Activated CD4-positive, alpha-beta T cell treated with anti-CD3 and anti-CD28 coated beads, Interleukin-2, amount 50 U/mL, for 1 hour (primary cell): ENCODE measurements at regions not wholly inside any gene's neighbourhood (a gene's known extent, or its start where the extent isn't known, plus 50 kb on each side); places are given as distances from the start of the nearest gene placed in this dataset.

Experiments used
- DNase-seq: peaks from one replicate; pipeline ENCODE4 v3.0.0-alpha.2; 2020

DNA sequence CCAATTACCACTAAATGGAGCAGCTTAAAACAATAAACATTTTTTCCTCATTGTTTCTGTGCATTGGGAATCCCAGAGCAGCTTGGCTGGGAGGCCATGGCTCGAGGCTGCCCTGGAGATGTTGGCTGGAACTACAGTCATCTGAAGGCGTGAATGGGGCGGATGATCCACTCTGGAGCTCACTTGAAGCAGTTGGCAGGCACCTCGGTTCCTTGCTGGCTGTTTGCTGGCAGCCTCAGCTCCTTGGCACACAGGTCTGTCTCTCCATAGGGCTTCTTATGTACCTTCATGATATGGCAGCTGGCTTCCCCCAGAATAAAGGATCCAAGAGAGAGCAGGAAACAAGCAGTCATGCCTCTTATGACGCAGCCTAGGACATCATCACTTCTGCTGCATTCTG, 227.0 kb upstream of the COPS8 start:
- no peak for DNase-seq

DNA sequence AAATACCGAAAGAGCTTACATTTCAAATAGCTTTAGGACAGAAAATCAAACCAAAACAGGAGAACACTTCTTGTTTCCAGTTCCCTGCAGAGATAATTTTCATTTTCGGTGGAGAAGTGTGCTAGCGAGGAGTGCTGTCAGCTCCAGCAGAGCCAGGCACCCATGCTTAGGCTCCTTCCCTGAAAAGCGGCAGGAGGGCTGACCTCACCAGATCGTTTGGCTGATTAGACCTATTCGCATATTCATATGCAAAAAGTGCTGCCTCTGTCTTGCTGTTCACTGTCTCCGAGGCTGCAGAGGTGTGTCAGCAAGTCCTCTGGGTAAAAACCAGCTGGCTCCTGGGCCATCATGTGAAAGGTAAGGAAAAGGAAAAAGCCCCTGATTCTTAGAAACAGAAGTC, 225.8 kb upstream of the COPS8 start:
- no peak for DNase-seq

DNA sequence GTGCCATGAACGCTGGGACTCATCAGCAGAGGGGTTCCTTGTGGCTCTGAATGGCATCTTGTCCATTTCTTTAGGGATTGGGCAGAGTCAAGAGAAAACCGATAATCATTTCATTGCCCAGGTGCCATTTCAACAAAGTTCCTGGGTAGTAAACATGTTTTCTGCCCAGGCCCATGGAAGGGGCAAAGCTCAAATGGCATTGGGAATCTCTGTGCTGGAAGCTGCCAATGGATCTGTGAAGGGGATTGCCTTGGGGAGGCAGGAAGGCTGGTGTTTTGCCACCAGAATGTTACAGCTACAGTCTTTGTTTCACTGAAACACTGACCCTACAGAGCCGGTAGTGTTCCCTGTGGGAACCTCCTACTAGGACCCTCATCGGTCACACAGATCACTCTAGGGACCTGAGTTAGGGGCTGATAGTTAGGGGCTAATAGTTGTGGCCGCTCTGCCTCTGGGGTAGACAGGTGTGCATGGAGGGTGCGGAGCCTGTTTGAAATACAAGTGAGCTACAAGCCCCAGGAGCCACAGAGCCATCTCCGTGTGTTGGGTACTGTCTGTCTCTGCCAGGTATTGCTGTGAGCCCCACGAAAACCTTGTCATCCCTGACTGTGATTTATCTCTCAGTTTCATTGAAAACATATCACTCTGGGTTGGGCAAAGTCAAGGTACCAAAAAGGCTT, 224.4 kb upstream of the COPS8 start:
- no peak for DNase-seq

DNA sequence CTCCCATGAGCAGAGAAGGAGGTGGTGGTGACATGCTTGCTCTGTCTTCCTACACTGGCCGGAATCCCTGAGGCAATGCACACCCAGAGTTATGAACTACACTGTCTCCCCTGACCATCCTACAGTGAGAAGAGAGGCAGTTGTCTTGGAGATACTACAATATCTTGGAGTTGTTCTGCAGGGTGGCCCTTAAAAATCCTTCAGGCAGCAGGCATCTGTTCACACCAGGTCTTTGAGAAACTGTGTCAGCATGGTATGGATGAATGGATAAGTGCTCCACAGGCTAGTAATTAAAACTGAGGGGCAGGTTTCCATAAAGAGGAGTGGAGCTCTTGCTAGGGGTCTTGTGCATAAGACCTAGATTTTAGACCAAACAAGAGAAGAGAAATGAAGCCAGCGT, 223.7 kb upstream of the COPS8 start:
- no peak for DNase-seq

DNA sequence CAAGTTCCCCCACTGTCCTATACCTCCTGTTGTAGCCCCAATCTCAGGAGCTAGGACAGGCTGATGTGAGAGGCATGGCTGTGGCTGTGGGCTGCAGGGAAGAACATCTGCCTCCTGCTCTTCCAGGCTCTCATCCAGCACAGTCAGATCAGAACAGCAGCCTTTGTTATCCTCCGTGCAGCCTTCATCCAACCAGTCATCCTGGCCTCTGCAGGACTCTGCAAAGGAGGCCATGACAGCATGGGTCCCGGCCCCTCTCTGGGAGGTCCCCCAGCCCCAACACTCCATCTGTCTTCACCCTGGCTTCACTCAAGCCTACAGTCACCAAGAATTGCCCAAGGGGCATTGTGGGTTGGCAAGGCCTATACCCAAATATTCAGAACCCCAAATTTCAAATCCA, 223.2 kb upstream of the COPS8 start:
- DNase-seq: no peak

DNA sequence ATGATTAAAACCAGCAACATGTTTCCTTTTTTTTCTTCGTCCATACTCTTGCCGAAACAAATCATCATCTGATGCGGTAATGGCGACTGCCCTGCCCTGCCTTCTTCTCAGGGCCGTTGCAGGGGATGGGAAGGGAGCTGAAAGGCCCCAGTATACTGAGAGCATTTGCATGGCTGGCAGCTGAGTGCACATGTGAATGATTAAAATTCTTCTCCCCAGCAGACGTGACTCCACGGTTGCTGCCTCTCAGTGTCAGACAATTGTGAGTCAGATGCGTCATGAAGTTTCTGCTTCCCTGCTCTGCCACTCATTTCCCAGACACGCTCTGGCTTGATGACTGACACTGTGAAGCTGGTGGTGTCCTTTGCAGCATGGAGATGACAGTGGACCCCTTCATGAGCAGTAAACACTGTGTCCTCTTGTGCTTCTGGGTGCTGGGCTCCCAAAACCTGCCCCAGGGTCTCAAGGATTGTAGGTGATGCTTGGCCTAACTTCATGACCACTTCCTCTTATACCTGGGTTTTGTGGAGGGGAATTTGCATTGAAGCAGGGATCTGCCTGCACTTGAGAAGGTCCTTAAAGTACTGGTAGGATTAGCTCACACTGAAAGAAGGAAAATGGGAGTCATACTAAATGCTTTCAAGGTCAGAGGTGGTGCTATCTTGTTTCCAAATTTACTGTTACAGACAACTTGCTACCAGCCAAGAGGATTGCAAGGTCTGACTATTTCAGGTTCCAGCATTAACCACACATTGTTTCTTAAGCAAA, 222.5 kb upstream of the COPS8 start:
- DNase-seq: no peak

DNA sequence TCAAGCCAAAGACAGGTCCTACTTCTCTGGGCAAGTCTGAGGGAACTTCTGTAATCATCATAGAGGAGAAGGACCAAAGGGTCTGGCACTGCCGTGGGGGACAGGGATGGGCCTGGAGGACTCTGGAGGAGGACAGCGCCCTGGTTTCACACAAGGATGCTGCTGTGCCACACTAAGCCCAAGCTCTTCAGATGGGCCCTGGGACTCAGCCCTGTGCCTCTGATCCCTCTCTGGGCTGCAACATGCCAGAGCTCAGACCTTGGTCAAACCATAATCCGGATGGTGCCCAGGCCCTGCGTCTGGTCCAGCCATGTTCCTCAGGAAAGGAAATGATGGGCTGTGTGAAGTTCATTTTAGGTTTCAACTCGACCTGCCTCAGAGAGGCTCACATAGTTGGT, 222.0 kb upstream of the COPS8 start:
- no peak for DNase-seq

DNA sequence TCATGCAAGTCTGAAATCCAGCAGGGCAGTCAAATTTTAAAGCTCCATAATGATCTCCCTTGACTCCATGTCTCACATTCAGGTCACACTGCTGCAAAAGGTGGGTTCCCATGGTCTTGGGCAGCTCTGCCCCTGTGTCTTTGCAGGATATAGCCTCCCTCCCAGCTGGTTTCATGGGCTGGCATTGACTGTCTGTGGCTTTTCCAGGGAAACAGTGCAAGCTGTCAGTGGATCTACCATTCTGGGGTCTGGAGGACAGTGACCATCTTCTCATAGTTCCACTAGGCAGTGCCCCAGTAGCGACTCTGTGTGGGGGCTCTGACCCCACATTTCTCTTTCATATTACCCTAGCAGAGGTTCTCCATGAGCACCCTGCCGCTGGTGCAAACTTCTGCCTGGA, 220.6 kb upstream of the COPS8 start:
- DNase-seq: no peak

DNA sequence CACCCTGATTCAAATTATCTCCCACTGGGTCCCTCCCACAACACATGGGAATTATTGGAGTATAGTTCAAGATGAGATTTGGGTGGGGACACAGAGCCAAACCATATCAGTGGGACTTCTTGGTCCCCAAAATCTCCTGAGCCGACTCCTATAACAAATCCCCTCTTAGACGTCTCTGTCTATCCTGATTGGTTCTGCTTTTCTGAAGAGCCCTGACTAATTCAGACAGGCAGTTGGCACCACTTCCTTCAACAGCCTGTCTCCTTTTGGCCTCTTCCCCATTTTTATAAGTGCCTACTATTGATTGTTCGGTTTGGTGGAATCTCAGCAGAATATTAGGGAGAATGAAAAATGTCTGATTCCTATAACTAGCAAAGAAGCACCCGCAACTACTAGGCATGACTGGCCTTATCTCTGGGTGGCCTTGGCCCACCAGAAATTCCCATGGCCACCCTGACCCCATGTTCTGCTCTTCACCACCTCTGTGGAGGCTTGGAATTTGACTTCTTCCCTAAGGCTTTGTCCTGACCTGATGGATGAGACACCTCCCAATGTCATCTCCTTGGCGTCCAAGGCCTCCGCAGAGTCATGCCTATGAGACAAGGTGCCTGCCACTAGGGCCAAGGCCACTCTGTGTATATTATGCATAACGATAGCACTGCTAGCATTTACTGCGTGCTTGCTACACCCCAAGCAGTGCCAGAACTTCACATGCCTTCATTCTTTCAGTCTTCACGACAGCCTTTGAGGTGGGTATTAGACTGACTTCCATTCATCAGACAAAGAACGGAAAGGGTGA, 218.9 kb upstream of the COPS8 start:
- DNase-seq: no peak

DNA sequence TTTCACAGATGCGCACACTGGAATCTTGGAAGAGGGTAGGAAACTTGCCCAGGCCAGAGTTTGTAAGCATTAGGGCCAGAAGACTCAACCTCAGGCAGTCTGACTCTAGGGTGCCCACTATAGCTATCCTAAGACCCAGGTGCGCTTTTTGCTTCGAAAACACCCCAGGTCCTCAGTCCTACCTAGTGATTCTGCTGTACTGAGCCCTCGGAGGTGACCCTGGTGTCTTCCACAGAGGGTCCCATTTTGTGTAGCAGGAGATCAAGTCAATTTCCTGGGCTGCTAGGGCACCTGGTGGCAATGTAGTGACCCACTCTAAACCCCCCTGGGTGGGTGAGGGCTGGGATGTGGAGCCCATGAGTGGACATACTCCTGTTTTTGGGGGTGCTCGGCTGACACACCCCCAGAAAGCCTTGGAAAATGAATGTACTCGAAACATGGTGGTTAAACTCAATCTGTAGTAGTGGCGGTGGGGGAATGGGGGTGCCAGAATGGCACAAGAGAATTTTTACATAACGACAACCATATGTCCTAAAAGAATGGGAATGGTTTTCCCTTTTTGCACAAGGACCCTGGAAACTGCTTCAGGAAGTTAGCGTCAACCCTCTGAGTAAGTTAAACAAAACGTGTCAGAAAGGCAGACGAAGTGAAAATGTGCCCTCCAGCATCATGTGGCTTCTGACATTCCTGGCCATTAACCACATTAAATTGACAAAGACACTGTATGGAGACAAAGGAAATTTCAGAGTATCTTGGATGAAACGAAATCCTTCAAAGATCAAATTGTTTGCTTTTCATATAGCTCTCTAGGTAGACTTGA, 218.0 kb upstream of the COPS8 start:
- no peak for DNase-seq

DNA sequence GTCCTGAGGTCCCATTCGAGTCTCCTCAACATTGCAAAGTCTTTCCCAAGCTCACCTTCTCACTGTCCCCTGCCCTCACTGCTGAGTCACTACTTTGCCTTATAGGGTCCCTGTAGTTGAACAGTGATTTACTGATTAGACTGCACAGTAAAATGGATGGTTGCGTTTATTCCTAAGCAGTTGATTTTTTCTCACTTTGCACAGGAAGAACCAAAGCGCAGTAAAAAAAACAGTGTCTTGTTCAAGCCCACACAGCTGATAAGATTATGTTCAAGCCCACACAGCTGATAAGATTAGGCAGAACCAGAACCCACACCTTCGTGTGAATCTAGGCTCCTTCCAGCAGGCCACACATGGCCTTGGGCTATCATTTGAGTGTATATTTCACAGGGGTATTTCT, 215.3 kb upstream of the COPS8 start:
- DNase-seq: no peak

DNA sequence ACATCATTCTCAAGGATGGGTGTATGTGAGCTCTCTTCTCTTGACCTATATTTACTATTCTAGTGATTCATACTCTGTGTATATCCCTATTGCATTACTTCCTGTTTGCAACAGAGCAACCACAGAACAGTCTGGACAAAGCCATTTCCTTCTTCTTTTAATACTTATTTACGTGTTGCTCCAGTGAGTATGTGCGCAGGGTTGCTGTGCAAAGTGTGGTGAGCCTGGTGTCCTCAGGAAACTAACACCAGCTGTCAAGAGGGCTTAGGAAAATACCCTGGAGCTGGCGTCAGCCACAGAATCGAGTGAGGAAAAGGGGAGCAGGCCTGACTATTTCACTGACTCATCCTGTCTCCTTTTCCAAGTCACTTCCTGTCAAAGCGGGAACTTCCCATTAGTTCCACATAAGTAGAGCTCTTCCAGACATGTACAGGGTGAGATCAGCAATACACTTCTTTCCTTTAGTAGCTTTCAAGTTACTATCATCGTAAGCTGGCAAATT, 214.1 kb upstream of the COPS8 start:
- no peak for DNase-seq

DNA sequence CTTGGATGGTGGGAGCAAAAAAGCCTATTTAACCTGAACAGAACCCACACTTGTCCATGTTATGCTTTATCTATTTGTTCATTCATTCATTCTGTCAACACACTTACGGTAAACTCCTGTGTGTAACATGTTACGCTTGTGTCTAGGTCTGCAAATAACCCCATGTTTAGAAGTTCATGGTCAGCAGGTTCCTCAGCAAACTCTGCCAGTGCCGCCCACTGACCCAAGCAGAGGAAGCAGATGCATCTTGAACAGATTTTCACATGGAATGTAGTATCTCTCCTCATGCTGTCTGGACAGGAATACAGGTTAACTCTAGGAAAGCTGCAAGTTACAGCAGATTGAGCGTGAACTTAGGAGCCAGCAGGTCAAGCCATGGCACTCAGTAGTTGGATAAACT, 213.7 kb upstream of the COPS8 start:
- no peak for DNase-seq

DNA sequence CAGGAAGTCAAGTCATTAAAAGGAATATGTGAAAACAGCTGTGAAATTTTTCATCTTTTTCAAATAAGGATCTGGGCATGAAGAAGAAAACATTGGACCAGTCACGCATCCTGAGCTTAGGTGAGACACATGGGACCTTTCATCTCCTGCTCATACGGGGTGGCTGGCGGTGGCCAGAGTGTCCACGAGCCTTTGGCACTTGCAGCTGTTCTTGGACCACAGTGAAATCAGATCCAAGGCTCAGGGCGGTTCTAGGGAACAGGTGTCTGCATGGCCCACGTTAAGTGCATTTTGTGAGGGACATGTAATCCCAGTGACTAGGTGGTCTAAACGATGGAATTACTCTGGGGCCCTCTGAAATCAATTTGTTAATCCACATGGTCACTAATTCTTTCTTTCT, 212.7 kb upstream of the COPS8 start:
- no peak for DNase-seq

DNA sequence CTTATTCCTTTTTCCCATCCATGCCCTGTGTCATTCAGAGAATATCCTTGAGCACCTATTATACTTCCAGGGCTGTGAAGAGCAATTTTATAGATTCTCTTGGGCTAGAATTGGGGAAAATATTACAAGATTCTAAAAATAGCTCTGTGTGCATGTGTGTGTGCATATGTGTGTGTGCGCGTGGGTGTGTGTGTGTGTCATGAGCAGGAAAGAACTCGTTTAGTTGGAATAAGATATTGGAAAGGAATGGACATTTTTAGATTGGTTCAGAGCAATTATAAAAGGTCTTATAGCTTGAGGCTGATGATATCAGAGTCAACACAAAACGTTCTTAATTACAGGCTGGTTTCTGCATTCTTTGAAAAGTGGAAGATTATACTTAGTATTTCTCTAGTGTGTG, 212.1 kb upstream of the COPS8 start:
- no peak for DNase-seq

DNA sequence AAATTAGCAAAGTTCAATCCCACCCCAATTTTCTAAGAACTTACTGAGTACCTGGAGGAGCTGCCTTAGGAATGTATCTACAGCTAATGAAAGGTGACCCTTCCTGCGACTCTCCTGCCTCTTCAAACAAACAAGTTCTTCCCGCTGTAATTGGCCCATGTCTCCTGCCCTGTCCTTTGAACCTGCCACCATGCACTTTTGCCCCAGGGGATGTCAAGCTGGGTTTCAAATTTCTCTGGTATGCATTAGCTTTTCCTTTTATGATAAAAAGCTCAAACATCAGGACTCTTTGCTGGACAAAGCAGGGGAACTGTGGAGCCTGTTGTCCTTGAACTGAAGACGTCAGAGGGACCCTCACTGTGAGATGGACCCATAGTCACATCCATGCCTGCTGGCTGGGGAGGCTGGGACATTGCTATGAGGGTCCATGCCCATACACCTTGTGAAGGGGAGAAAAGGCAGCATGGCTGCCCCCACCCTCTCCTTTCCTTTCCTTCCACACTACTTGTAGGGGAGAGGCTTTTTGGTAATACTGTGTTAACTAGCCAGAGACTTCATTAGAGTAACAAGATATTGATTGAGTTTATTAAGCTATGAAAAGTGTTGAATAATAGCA, 210.7 kb upstream of the COPS8 start:
- DNase-seq: no peak

DNA sequence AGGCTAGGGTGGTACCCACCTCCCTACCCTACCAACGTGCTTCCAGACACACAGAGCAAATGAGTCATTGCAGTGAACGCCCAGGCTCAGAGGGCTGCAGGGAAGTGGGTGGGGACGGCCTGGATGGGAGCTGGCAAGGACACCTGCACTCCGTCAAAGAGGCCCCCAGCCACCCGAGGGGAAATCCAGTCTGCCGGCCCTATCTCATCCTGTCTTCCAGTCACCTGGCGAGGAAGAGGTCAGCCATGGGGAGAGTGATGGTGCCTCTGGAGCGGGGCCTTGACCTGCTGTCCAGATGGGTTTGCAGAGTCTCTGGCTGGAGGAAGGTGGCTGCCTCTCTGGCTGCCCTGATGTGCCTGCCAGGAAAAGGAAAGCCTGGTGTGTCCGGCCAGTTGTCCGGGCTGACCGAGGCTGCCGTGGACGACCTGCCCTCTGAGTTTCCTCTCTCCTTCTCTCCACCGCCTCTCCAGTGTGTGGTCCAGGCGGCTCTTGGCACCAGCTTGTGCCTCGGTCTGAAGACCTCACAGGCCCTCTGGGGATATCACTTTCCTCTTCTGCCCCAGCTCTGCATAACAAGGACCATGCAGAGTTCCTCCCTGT, 209.7 kb upstream of the COPS8 start:
- DNase-seq: no peak

DNA sequence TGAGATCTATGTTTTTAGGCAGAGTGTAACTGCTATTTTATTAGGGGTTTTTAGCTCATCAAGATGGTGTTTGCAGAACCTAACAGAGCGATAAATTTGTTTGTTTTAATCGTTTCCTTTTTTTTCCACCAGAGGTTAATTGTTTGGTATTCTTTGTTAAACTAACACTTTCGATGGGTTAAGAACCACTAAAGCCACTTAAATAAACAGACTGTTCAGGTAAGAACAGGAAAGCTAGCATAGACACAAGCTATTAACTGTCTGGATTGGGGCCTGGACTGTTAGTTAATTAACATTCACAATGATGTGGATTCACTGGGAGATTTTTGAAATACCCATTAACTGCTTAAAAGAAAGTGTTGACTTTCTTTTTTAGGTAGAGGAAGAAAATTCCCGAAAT, 209.0 kb upstream of the COPS8 start:
- DNase-seq: no peak

DNA sequence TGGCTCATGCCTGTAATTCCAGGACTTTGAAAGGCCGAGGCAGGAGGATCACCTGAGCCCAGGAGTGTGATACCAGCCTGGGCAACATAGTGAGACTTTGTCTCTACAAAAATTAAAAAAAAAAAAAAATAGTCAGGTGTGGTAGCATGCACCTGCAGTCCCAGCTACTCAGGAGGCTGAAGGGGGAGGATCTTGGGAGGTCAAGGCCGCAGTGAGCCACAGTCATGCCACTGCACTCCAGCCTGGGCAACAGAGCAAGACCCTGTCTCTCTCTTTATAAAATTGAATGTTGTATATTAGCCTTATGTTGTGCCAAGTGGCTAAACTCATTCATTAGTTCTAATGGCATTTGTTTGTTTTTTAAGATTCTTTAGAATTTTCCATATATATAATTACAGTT, 207.7 kb upstream of the COPS8 start:
- DNase-seq: no peak

DNA sequence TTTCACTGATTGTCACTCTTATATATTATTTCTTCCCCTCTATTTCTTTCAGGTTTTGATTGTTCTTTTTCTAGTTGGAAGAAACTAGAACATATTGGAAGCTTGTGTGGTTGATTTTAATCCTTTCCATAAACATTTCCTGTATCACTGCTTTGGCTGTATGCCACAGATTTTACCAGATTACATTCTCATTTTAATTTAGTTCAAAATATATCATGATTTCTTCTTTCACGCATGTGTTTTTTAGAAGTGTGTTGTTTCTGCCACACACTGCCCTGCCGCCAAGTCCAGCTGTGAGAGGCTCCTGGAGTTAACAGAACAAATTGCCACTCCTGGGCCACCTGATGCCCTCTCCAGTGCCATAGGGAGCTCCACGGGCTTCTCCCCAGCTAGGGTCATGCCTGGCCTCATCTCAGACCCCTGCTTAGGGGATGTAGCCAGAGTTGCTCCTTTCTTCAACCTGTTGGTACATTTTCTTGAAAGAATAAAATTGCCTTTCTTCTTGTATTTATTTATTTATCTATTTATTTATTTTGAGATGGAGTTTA, 206.2 kb upstream of the COPS8 start:
- no peak for DNase-seq

DNA sequence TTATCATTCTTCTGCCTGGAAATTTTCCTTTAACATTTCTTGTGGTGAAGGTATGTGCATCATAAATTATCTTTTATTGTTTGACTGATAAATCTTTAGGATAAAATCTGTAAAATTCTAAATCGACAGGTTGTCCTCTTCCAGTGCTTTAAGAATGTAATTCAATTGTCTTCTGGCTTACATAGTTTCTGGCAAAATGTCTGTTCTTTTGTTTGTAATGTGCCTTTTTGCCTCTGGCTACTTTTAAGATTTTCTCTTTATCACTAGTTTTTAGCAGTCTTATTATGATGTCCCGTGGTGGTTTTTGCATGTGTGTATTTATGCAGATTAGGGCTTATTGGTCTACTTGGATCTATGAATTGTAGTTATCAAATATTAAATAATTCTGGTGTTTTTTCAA, 203.6 kb upstream of the COPS8 start:
- DNase-seq: no peak

DNA sequence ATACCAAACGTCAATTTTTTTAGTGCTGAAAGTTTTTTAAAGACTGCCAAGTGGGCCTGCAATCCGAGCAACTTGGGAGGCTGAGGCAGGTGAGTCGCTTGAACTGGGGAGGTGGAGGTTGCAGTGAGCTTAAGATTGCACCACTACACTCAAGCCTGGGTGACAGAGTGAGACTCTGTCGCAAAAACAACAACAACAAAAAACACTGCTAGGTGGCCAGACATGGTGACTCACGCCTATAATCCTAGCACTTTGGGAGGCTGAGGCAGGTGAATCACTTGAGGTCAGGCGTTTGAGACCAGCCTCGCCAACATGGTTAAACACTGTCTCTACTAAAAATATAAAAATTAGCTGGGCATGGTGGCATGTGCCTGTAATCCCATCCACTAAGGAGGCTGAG, 202.8 kb upstream of the COPS8 start:
- DNase-seq: no peak
